IPS-18a (cell line): ENCODE measurements at regions not wholly inside any gene's neighbourhood (a gene's known extent, or its start where the extent isn't known, plus 50 kb on each side); places are given as distances from the start of the nearest gene placed in this dataset.
"Not testable (repeated sequence)": the region's sequence is repeated elsewhere in the genome, so short reads cannot be mapped to it uniquely, and the experiment has no call there.

Source experiments
- H3K27ac ChIP-seq: one replicate; pipeline ENCODE4 v1.5.1; 2013; ENCODE audit warnings: low read length
- H3K27me3 ChIP-seq: one replicate; pipeline ENCODE4 v1.6.1; 2013; ENCODE audit warnings: mild to moderate bottlenecking, low read length; ENCODE audit not compliant: control insufficient read depth, insufficient read depth
- H3K36me3 ChIP-seq: one replicate; pipeline ENCODE4 v1.6.1; 2013; ENCODE audit warnings: low read depth, low read length; ENCODE audit not compliant: control insufficient read depth
- H3K4me1 ChIP-seq: one replicate; pipeline ENCODE4 v1.6.1; 2013; ENCODE audit warnings: low read depth, low read length; ENCODE audit not compliant: control insufficient read depth
- H3K4me3 ChIP-seq: one replicate; pipeline ENCODE4 v1.5.1; 2013; ENCODE audit warnings: low read length
- H3K9ac ChIP-seq: one replicate; pipeline ENCODE4 v1.6.1; 2013; ENCODE audit warnings: mild to moderate bottlenecking, low read length, moderate library complexity
- H3K9me3 ChIP-seq: one replicate; pipeline ENCODE4 v1.6.1; 2013; ENCODE audit warnings: low read depth, low read length; ENCODE audit not compliant: control insufficient read depth

DNA sequence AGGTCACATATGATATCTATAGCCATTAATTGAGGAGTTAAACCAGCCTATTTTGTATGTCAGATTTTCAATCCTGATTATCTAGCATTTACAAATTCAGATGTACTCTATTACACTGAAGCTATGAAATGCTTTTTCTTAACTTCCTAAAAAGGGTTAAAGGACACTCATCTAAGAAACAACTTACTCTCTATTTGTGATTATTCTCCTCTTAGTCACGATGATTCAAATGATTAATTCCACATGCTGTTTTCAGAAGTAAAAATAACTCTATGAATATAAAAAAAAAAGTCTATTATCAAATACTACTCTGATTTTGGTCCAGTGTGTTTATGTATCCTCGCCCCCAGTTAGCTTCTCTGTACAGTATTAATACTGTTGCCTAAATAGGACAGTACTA is 1199.9 kb downstream of the GATA3 start:
- Histone ChIP-seq H3K9ac (no peak overlapping the region), H3K9me3 (peaks cover 3% of the 10 kb centered on the region), H3K4me1 (no peaks in the 10 kb centered on the region), H3K4me3 (no peak overlapping the region), H3K27ac (no peak overlapping the region), H3K36me3 (no peaks in the 10 kb centered on the region), H3K27me3 (no peaks in the 10 kb centered on the region)

DNA sequence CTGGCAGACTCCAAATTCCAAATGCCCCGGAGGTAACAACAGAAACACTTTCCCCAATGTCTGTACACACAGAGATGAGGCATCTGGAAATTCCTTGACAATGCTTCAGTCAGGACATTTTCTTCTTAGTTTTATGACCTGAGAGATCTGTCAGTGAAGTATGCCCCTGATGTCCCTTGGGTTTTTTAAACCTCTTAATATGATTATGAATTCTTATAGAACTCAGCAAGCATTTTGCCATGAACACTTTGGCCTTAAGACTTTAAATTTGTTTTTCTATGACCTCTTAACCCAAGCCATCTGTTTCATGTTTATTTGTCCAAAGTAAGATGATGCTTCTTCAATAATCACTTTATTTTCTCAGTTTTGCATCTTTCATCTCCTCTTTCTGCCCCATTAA is 1206.2 kb downstream of the GATA3 start:
- Histone ChIP-seq H3K27me3 (no peaks in the 10 kb centered on the region), H3K4me3 (no peak overlapping the region), H3K4me1 (no peaks in the 10 kb centered on the region), H3K9ac (no peak overlapping the region), H3K9me3 (no peaks in the 10 kb centered on the region), H3K36me3 (no peaks in the 10 kb centered on the region), H3K27ac (no peak overlapping the region)

DNA sequence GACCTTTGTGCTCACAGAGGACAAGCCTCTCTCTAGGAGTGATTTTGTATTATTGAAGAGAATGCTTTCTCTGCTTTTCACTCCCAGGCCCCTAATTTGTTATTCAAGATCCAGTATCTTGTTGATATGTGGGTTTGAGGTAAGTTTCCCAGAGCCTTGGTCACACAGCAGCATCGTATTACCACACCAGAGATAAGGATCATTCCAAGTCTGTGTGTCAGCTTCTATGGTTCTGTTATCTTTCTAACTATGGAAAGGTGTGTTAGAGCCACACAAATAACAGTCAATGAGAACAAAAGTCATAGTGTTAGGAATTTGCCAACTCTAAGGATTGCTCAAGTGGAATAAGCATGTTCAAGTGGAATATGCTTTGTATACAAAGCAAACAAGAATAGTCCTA is 1208.3 kb downstream of the GATA3 start:
- no peak overlapping the region for H3K27ac ChIP-seq
- no peaks in the 10 kb centered on the region for H3K4me1 ChIP-seq
- no peaks in the 10 kb centered on the region for H3K9me3 ChIP-seq
- no peak overlapping the region for H3K4me3 ChIP-seq
- no peaks in the 10 kb centered on the region for H3K27me3 ChIP-seq
- H3K9ac ChIP-seq, result no peak overlapping the region
- H3K36me3 ChIP-seq, result no peaks in the 10 kb centered on the region

DNA sequence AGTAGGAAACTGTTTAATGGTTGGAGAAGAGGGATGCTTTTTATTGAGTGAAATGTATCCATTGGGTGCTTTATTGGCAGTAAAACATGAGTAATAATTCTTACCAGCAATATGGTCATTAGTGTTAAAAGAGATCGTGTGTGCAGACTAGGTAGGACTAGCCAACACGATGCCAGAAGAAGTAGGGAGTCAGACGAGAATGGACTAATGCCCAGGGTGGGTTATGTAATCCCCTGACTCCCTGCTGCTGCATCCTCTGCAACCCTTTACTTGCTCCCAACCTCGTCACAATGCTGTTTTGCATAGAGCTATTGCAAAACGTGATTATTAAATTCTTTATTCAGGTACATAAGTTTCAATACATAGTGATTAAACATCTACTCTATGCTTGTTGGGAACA is 1213.7 kb downstream of the GATA3 start:
- Histone ChIP-seq H3K27me3 (no peaks in the 10 kb centered on the region), H3K4me3 (no peak overlapping the region), H3K36me3 (no peaks in the 10 kb centered on the region), H3K9me3 (no peaks in the 10 kb centered on the region), H3K27ac (no peak overlapping the region), H3K4me1 (no peaks in the 10 kb centered on the region), H3K9ac (no peak overlapping the region)

DNA sequence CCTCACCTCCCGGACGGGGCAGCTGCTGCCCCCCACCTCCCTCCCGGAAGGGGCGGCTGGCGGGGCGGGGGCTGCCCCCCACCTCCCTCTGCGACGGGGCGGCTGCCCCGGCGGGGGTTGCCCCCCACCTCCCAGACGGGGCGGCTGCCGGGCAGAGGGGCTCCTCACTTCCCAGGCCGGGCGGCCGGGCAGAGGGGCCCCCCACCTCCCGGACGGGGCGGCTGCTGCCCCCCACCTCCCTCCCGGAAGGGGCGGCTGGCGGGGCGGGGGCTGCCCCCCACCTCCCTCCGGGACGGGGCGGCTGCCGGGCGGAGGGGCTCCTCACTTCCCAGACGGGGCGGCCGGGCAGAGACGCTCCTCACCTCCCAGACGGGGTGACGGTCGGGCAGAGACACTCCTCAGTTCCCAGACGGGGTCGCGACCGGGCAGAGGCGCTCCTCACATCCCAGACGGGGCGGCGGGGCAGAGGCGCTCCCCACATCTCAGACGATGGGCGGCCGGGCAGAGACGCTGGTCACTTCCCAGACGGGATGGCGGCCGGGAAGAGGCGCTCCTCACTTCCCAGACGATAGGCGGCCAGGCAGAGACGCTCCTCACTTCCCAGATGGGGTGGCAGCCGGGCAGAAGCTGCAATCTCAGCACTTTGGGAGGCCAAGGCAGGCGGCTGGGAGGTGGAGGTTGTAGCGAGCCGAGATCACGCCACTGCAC is 1218.8 kb downstream of the GATA3 start:
- H3K4me3 ChIP-seq, H3K9me3 ChIP-seq, H3K9ac ChIP-seq, H3K27me3 ChIP-seq, H3K4me1 ChIP-seq, H3K27ac ChIP-seq, H3K36me3 ChIP-seq: not testable (repeated sequence)

DNA sequence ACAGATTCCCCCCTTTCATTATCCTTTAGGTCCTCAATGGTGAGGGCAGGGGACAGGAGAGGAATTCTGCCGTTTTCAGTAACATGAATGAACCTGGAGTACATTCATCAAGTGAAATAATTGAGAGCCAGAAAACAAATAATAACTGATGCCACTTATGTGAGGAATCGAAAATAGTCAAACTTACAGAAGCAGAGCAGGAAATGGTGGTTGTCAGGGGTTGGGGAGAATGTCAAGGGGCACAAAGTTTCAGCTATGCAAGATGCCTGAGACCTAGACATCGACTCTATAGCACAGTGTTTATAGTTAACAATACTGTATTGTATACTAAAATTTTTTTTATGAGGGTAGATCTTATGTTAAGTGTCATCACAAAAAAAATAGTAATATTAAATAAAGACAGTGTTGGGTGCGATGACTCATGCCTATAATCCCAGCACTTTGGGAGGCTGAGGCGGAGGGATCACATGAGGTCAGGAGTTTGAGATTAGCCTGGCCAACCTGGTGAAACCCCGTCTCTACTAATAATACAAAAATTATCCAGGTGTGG is 1219.8 kb downstream of the GATA3 start:
- Histone ChIP-seq H3K9me3 (no peaks in the 10 kb centered on the region), H3K36me3 (no peaks in the 10 kb centered on the region), H3K27me3 (no peaks in the 10 kb centered on the region), H3K4me3 (no peak overlapping the region), H3K27ac (no peak overlapping the region), H3K9ac (no peak overlapping the region), H3K4me1 (no peaks in the 10 kb centered on the region)

DNA sequence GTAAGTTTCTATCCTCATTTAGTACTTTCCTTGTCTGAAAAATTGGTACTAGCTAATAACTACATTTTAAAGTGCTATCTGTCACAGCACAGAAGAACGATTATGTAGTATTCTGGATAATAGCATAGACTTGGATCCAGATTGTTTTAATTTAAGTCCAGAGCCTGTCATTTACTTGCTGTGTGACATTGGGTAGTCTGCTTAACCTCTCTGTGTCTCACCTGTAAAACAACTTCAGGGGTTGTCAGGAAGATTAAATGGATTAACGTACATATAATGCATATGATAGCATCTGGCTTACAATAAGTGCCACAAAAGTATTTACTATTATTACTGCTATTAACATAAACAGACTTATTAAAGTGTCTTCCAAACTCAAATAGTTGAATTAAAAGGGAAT is 1221.4 kb downstream of the GATA3 start:
- Histone ChIP-seq H3K9ac (no peak overlapping the region), H3K4me3 (no peak overlapping the region), H3K4me1 (no peaks in the 10 kb centered on the region), H3K27me3 (no peaks in the 10 kb centered on the region), H3K9me3 (no peaks in the 10 kb centered on the region), H3K27ac (no peak overlapping the region), H3K36me3 (no peaks in the 10 kb centered on the region)

DNA sequence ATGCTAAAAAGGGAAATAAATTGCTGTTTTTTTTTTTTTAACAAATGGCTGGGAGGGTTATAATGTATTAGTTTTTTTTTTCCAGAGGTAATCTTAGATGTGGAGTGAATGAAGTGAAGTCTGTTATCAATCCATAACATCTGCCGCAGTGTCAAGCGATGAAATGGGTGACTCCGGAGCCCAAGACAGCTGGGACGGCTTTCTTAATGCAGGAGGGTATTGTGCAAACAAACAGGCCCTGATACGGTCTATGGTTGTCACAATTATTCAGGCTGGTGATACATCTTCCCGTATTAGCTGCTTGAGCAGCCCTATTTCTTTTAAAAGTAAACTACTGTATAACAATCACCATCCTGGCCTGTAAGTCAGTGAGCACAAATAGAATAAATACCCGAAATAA is 1231.2 kb downstream of the GATA3 start:
- H3K4me3 ChIP-seq, result no peak overlapping the region
- H3K4me1 ChIP-seq, result no peaks in the 10 kb centered on the region
- no peaks in the 10 kb centered on the region for H3K27me3 ChIP-seq
- H3K9me3 ChIP-seq, result no peaks in the 10 kb centered on the region
- H3K36me3 ChIP-seq, result no peaks in the 10 kb centered on the region
- no peak overlapping the region for H3K9ac ChIP-seq
- no peak overlapping the region for H3K27ac ChIP-seq

DNA sequence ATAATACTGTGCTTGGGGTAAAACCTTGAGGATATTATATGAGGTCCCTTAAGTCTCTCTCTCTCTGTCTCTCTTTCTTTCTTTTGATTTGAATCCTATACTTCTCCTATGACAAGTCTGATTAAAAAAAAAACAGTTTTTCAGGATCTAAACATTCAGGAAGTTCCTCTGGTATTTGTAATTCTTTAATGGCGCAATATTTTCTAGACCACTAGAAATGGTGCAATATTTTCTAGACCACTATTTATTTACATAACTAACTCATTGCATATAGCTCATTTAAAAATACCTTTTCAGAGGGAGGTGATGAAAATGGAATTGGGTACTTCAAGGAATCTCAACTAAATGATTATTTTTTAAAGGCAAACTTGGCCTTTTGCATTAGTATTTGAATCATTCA is 1235.3 kb downstream of the GATA3 start:
- Histone ChIP-seq H3K27ac (no peak overlapping the region), H3K36me3 (no peaks in the 10 kb centered on the region), H3K4me3 (no peak overlapping the region), H3K9ac (no peak overlapping the region), H3K9me3 (no peaks in the 10 kb centered on the region), H3K27me3 (no peaks in the 10 kb centered on the region), H3K4me1 (no peaks in the 10 kb centered on the region)

DNA sequence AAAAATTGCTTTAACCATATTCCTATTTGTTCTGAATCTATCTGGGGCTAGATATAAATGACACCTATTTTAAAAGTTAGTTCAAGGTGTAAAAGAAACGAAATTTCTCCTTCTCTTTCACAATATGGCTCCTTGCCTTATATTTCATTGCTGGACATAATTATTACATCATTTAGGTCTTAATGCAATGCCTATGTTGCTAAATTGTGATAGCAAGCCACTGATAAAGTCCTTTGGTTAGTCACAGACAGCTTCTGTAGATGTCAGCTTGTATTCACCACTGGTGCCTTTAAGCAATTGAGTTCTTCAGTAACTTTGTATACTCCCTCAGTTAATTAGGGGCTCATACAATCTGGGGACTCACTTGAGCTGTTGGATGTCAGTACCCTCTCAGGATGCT is 1236.6 kb downstream of the GATA3 start:
- H3K4me1 ChIP-seq, result no peaks in the 10 kb centered on the region
- no peak overlapping the region for H3K4me3 ChIP-seq
- H3K27me3 ChIP-seq, result no peaks in the 10 kb centered on the region
- no peaks in the 10 kb centered on the region for H3K9me3 ChIP-seq
- H3K9ac ChIP-seq, result no peak overlapping the region
- H3K27ac ChIP-seq, result no peak overlapping the region
- H3K36me3 ChIP-seq, result no peaks in the 10 kb centered on the region

DNA sequence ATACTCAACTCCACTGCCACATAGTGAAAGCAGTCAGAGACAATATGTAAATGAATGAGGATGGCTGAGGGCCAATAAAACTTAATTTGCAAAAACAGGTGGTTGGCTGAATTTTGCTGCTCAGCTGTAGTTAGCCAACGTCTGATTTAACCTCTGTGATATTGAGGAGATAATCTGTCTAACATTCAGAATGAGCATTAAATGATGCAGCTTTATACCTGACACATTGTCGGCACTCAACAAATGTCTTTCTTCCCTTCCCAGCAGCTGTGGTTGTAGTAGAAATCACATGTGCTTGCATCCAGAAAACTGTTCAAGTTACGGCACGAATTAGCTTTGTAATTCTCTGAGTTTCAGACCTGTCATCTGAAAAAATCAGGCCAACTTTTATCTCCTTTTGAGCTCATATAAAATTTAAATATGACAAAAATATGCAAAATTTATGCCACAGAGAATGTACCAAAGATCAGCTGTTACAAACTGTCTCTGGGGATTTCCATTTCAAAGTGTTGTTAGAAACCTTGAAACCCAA is 1239.7 kb downstream of the GATA3 start:
- no peaks in the 10 kb centered on the region for H3K27me3 ChIP-seq
- no peak overlapping the region for H3K4me3 ChIP-seq
- no peak overlapping the region for H3K27ac ChIP-seq
- H3K9ac ChIP-seq, result no peak overlapping the region
- no peaks in the 10 kb centered on the region for H3K9me3 ChIP-seq
- no peaks in the 10 kb centered on the region for H3K4me1 ChIP-seq
- H3K36me3 ChIP-seq, result no peaks in the 10 kb centered on the region

DNA sequence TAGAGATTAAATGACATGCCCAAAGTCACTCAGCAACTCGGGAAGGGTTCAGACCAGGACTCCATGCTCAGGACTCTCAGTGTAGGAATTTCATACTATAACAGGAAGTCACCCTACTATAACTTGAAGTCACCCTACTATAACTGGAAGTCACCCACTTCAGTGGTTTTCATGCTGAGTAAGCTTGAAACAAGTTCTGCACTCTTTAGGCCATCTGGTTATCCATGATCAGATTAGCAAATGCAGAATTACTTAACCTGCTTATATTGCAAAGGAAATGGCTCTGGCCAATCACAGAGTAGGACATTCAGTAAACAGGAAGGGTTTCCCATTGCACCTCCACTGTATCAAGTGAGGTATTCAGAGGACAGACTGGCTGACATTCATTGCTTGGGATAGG is 1240.4 kb downstream of the GATA3 start:
- Histone ChIP-seq H3K9me3 (no peaks in the 10 kb centered on the region), H3K4me1 (no peaks in the 10 kb centered on the region), H3K9ac (no peak overlapping the region), H3K27me3 (no peaks in the 10 kb centered on the region), H3K36me3 (no peaks in the 10 kb centered on the region), H3K4me3 (no peak overlapping the region), H3K27ac (no peak overlapping the region)
